SW 1271 (cell line): ENCODE measurements at regions not wholly inside any gene's neighbourhood (a gene's known extent, or its start where the extent isn't known, plus 50 kb on each side); places are given as distances from the start of the nearest gene placed in this dataset.

ENCODE experiments used
- DNase-seq, 2 experiments: peaks; one replicate each; lab custom pipeline; 2025; lab: John Stamatoyannopoulos, UW

GRCh38 chr5:68431186-68431585 lies 215.6 kb downstream of the PIK3R1 start:
- DNase-seq: no peak

GRCh38 chr5:68431601-68432337 lies 216.2 kb downstream of the PIK3R1 start:
- no peak for DNase-seq

DNA sequence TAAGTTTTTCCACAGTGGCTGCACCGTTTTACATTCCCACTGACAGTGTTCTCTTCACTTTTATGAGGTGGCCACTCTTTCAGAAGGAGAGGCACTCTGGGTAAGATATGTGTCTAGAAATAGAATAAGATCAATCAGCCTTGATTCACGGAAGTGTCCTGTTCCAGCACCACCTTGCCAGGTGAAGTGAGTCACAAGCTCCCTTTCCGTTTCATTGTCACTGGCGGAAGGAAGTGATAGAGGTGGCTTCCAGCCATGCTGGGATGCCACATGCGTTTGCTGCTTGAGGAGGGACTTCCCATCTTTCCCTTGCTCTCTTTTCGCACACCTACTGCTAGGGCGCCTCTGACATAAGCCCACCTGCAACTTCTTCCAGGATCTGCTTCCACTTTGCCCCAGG lies 217.1 kb downstream of the PIK3R1 start:
- DNase-seq: no peak

- no peak for DNase-seq
Measured at GRCh38 chr5:68433526-68433922, 218.0 kb downstream of the PIK3R1 start.

DNA sequence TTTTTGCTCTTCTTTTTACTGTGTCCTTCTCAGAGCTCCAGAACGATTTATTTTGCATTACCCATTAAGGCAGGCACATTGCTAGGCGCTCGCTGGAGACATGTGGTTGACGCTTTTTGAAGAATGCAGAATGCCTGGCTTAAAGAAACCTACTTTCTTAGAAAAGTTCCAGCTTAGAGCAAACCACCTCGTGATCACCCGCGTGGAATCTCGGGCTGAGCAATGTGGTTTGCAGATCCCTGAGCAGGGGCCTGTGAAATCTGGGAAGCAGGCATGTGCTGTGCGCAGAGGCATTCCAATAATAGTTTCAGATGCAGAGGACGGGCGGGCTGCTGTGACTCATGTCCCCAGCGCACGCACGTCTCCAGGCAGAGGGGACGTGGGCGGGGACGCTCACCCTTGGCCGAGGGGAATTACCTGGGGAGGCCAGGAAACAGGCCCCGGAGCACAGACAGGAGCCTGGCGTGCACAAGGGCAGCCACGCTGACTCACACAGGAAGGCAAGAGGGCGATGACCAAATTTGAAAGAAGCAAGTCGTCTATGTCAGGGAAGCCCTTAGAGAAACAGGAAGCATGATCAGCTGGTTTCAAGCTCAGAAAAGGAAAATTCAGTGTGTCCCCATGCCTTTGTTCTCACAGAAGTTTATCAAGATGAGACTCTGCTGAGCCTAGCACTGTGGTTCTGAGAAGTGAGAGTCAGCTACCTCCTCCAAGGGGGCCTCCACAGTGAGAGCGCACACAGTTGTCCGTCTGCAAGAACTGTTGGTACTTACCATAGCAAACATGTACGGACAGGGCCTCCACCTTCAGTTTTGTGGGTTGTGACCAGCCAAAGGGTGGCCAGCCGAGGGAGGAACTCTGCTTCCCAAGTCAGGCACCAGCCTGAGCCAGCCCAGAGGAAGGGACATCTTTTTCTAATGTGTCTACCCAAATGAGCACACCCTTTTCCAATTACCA lies 218.6 kb downstream of the PIK3R1 start:
- peak; percentile 91 to 93 for DNase-seq

- no peak for DNase-seq
Measured at GRCh38 chr5:68435611-68436010, 220.1 kb downstream of the PIK3R1 start.

- no peak for DNase-seq
Measured at GRCh38 chr5:68436686-68437520, 221.3 kb downstream of the PIK3R1 start.

GRCh38 chr5:68438876-68439275 lies 223.3 kb downstream of the PIK3R1 start:
- DNase-seq: no peak

DNA sequence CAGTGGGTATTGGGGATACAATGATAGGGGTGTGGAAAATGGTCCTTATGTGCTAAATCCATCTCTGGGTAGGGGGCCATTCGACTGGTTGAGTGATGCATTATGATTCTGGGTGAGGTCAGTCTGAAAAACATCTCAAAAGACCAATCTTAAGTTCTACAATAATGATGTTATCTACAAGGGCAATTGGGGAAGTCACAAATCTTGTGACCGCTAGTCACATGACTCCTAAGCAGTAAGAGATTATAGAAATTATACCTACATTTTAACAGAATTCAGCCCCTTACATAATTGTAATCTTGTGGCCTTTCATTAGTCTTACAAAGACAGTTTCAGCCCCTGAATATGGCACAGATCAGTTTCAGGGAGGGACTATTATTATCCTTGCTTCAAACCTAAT lies 224.7 kb downstream of the PIK3R1 start:
- no peak for DNase-seq

GRCh38 chr5:68440651-68441050 lies 225.1 kb downstream of the PIK3R1 start:
- DNase-seq: no peak

DNA sequence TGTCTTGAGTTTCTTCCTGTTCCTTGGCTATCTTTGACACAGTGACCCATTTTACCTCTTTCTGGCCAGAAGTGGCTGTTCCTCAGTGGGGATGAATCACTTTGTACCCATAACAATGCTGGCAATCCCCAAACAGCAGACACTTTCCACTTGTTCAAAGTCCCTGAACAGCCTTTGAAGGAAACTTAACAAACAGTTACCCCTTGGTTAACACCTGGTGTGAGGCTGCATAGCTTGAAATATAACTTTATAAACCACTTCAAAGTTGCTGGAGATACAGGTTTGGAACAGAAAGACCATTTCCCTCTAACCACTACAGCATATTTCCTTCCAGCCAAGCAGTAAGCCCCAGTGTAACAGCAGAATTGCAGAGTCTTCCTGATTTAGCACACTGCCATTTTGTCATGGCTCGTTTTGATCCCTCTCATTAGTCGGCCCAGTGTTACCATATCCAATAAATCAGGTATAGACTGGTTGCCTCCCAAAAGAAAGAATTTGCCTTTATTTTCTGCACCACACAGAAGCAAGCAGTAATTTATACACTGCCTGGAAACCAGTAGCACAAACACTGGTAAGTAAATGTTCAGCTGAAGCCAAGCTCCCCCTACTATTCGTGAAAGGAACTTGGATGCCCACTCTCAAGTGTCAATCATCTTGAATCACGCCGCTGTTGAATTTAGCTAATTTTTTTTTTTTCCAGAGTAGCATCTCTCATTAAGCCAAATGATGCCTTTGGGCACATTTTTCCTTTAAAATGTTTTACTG lies 225.9 kb downstream of the PIK3R1 start:
- DNase-seq: no peak

DNA sequence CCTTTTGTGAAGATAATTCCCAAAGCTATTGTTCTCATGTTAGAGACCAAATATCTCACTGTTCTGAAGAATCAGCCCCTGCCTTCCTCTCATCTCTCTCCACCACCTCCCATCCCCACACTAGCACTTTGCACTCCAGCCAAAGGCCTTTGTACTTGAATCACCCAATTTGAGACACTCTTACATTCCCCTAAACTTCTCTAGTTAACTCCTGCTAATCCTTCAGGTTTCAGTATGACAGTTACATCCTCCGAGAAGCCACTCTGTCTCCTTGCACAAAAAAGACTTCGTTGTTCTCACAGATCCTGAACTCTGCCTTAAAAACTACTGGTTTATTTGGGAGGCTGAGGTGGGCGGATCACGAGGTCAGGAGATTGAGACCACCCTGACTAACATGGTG lies 227.5 kb downstream of the PIK3R1 start:
- DNase-seq: no peak

DNA sequence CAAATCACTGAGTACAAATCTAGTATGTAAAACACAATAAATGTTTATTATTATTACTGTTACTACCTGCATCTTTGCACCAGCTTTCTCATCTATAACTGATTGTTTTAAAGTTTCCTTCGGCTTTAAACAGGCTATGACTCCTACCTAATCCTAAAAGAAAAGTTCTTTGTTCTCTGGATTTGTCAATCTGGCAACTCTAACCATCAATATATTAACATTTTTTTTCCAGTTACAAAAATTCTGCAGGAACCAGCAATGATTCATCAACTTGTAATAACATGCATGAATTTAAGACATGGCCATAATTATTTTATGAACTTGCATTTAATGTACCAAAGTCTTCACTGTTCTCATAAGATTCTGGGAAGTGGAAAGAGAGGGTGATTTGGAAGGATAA lies 228.5 kb downstream of the PIK3R1 start:
- no peak for DNase-seq

GRCh38 chr5:68444833-68445232 lies 229.3 kb downstream of the PIK3R1 start:
- no peak for DNase-seq

DNA sequence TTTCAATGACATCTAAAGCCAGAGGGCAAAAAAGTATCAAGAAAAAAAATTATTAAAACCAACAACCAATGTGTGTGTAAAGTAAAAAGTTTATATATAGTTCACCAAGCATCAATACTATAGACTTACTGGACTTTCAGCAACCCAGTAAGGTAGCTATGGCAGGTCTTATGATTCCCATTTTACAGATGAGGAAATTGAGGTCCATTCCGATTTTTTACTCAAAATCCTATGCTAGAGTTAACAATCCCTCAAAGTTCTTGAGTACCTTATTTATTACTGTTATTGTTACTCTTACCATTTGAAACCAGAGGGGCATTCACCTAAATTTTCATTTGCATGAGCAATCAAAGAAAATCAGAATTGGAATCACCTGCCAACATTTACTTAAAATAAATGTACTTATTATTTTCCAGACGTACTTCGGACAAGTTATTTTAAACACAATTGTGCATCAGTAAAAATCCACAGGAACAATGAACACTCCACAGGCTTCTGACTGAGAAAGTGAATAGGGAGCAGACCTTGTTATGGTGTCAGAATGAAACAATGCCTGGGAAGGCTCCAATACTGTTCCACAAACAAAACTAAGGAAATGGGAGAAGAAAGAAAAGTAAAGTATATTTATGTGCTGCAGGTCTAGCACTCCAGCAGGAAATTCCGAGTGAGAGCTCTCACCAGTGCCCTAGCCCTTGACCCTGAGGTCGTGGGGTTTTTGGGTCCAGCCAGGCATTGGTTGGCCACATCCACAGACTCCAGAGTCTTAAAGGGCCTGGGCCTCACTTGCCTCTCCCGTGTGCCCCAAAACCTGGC lies 229.9 kb downstream of the PIK3R1 start:
- DNase-seq: no peak

DNA sequence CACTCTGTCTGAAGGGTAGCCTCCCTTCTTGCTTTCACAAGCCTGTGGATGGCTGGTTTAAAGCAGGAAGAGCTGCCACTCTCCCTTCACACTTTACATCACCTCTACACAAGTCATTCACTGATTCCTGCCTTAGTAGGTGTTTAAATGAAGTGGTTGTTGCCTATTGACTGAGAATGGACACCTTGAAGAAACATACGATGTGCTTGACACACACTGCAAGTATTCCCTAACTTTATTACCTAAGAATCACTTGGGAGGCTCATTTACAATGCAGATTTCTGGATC lies 230.5 kb downstream of the PIK3R1 start:
- DNase-seq: no peak

GRCh38 chr5:68446487-68446894 lies 230.9 kb downstream of the PIK3R1 start:
- DNase-seq: no peak

DNA sequence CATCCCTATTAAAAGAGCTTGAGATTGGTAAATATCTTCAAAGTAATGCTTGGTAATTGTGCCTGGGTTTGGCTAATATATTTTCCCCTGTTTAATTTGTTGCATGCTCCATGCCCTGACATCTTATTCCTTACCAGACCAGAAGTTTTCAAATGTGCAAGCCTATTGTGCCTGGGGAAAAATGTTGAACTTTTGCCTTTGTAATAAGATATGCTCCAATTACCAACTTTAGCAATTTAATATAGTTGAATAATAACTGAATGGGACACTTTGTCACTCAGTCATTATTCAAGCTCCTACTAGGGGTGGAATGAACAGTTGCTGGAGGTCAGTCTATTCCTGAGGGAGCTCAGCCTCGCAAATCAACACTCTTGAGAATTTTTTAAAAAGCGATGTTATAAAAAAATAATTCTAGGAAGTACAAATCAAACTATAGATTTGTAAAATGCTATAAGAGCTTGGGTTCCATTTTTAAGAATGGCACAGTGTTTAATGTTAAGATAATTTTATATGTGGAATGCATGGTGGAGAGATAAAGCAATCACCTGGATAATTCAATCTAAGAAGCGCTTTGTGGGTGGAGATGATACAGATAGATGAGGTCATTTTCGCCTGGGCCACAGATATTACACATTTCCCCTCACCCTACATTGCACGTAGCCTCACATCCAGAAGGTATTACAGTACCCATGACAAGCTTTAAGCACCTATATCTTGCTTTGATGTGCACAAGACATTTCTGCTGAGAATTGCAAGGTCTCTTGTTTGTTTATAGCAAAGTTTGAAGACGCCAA lies 231.8 kb downstream of the PIK3R1 start:
- DNase-seq: no peak

DNA sequence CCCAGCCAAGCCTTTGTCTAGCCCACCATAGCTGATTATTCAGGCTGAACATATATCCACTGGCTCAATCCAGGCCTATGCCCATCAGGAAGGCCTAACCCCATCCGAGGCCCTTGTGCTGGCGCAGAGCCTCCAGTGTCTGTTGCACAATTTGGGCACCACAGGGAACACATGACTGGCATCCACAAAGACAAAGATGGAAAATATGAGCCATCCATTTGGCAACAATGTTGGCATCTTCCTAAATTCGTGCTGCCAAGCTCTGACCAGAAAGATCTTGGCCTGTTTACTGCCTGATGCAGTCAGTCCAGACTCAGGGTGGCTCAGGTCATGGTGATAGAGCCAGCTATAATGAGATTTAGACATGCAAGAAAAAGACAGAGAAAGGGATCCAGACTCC lies 233.8 kb downstream of the PIK3R1 start:
- DNase-seq: no peak

- no peak for DNase-seq
Measured at GRCh38 chr5:68450245-68450852, 234.8 kb downstream of the PIK3R1 start.
